ENCODE measurements at regions not wholly inside any gene's neighbourhood (a gene's known extent, or its start where the extent isn't known, plus 50 kb on each side); places are given as distances from the start of the nearest gene placed in this dataset.

DNA sequence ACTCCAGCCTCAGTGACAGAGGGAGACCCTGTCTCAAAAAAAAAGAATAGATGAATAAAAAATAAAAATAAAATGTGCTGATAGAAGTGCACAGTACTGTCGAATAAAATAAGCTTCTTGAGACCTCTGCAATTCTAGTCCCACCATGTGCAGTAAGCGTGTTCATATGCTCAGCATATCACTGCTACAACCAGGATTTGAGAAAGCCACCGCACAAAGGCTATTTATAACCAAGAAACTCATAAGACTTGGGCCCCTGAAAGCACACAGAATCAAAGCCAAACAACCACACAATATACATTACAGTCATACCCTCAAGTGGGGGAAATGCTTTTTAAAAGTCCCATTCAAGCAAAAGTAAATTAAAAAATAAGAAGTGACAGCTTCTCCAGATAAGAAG is 56.5 kb upstream of the FXR1 start:
- no peak for TF ChIP-seq EZH2phosphoT487 (IDR thresholded peaks at IDR 0.05; ENCODE audit: insufficient read depth, low read depth)
- no peak for TF ChIP-seq EZH2 (IDR thresholded peaks at IDR 0.05; ENCODE audit: insufficient read depth, poor library complexity, severe bottlenecking)
